GM18867 (cell line): ENCODE measurements at regions not wholly inside any gene's neighbourhood (a gene's known extent, or its start where the extent isn't known, plus 50 kb on each side); places are given as distances from the start of the nearest gene placed in this dataset.
"Not testable (repeated sequence)": the region's sequence is repeated elsewhere in the genome, so short reads cannot be mapped to it uniquely, and the experiment has no call there.

ENCODE experiments used
- ATAC-seq: cut with Tn5 transposase; IDR thresholded peaks from one replicate; pipeline ENCODE4 v1.9.1; 2021; ENCODE audit warnings: mild to moderate bottlenecking, moderate library complexity; ENCODE audit not compliant: unreplicated experiment

DNA sequence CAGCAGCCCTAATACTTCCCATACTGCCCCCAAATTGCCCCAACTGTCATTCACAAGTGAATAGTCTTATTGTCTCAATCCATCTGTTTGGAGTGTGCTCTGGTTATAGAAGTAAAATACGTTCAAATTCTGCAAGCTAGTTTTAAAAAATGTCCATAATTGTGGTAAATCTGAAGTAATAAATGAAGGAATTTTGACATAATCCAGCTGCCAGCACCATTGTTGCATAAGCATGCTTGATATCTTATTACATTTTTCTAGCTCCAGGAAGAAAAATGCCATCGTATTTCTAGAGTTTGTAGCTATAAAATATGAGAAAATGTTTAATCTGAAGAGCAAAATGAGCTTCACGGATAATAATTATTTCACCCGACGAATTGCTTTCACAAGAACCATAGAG is 664.7 kb downstream of the RFPL4B start:
- ATAC-seq = no peak

- ATAC-seq = no peak
Observed at GRCh38 chr6:113015249-113015648, 668.1 kb downstream of the RFPL4B start.

DNA sequence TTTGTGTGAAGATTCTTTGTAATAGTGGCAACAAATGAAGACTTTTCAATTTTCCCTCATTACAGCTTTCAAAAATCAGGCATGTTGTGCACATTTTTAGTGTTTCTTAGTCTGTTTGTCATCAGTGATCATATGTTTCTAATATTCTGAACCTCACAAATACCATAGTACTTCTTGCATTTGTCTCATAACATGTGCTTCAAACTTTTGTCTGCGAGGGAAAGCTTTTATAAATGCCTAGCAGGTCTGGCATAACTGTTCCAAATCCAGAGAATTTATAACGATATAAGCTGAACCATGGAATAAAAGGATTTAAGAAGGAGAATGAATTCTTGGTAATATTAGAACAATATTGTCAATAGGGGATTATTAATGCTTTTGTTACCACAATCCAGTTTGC is 670.2 kb downstream of the RFPL4B start:
- no peak for ATAC-seq

- ATAC-seq = no peak
Observed at GRCh38 chr6:113018351-113019151, 671.4 kb downstream of the RFPL4B start.

DNA sequence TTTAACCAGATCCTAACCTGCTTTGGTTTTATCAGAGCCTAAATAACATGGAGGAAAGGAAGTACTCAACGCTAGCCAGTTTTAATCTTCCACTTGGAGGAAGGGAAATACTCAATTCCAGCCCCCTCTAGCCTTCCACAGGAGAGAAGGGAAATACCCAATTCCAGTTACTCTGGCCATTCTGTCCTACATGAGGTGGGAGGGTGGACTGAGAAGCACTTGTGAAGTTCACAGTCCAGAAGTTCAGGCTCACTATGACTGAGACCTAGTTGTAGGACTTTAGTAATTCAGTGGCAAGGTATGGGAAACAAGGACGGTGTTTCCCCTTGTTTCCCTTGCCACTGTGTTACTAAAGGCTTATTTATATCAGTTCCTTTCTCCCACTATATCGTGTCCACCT is 672.0 kb downstream of the RFPL4B start:
- no peak for ATAC-seq

- no peak for ATAC-seq
Observed at GRCh38 chr6:113027780-113028179, 680.6 kb downstream of the RFPL4B start.

- not testable (repeated sequence) for ATAC-seq
Observed at GRCh38 chr6:113029161-113029560, 682.0 kb downstream of the RFPL4B start.

GRCh38 chr6:113031591-113032238 is 684.6 kb downstream of the RFPL4B start:
- ATAC-seq = no peak

- no peak for ATAC-seq
Observed at GRCh38 chr6:113039005-113039404, 691.9 kb downstream of the RFPL4B start.

DNA sequence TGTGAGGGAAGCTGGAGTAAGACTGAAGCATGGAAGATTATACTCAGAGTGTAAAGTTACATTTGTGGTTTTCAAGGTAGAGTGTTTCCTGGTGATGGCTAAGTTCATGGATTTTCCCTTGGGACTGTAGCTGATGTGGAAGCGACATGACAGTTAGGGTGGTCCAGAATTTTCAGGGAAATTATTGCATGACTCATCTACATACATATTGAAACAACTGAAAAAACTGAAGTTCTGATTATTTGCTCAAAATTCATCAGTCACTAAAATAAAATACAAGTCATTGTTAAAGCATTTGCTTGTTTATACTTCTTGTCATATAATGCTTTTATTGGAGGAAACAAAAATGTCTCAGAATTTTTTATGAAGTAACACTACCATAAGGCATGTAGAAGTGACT is 700.0 kb downstream of the RFPL4B start:
- ATAC-seq = no peak

DNA sequence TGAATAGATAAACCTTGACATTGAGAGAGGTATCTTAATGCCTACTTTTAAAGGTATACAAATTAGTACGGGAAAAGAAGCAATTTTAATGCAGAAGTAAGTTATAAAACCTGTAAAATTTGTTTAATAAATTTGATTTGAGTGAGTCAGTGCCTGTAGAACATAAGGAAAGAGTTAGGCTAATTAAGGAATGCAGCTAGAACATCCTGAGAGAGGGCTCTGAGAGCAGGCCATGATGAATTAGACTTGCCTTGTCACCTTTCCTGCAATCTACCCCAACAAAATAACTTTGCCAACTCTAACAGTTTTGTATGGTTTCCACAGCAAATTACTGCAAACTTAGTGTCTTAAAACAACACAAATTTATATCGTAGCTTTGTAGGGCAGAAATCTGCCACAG is 700.8 kb downstream of the RFPL4B start:
- ATAC-seq = no peak

DNA sequence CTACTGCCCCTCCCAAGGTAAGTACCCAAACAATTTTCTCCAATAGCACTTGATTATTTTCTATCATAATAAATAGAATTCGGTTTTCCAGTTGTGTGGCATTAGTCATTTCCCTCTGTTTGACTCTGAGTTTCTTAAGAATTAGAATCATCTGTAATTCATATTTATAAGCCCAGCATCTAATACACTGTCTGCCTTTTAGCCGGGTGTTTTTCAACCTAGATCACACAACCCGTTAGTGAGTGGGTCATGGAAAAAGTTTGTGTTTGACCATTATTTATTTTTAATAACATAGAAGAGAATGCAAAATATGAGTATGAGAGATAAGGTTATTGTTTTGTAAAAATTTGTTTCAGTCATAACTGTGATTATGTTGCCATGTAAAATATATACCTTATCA is 701.6 kb downstream of the RFPL4B start:
- ATAC-seq = no peak

- ATAC-seq = no peak
Observed at GRCh38 chr6:113049190-113049589, 702.1 kb downstream of the RFPL4B start.

DNA sequence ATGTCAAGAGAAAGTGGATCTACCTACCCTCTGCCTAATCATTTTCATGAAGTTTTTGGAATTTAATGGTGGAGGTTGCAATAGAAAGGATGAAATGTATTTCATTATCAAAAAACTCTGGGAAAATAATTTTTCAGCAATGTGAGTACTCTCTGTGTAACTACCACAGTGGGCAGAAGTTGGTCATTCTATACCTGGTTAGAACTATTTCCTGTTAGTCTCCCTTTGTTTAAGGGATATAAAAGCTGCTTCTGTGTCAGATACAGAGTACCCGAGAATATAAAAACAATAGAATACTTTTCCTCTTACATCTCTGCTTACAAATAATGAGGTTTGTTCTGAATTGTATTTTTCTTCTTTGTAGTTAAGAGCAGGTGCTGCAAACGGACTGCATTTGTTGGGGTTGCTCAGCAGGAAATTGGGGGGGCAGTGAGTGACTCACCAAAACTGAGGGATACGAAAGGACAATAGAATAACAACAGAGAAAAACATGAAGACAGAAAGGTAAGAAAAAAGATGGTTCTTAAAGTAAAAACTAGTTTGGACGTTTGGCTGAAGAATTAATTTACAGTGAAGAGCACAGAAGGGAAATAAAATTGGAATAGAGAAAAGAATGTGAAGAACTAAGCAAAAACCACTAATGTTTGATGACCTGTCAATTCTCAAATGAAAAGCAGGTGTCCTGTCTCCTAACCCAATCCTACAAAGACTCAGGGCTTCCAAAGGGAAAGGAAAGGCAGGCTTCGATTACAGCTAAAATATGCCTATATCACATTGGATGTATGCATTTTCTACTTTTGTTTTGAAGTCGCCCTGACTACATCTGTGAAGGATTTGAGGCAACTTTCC is 703.1 kb downstream of the RFPL4B start:
- no peak for ATAC-seq

DNA sequence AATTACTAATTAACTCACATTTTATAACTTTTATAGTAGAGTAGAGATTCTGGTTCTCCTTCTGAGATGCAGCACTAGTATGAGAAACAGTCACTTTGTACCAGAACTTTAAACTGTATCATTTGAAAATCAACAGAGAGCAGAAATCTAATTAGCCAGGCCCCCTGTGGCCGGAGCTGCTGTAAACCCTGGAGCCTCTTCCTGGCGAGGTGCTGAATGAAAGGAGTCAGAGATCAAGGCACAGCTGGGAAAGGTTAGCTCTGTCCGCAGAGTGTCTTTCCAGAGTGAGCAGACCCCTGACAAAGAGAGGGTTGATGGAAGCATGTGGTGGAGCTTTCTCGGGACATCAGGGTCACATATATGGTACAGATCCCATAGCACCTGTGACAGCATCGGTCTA is 703.8 kb downstream of the RFPL4B start:
- no peak for ATAC-seq

GRCh38 chr6:113052506-113052905 is 705.4 kb downstream of the RFPL4B start:
- ATAC-seq = no peak

DNA sequence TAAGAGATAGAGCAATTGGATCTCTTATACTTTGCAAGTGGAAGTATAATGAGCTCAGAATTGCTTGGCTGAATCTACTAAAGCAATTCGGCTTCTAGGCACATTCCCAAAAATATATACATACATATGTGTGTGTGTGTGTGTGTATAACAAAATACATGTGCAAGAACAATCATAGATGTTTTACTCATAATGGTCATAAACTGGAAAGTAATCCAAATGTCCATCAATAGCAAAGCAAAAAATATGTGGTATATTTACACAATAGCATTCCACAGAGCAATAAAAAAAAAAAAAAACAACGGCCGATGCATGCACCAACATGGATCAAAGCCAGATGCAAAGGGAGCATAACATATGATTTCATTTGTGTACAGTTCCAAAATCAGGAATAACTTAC is 707.9 kb downstream of the RFPL4B start:
- ATAC-seq = no peak

DNA sequence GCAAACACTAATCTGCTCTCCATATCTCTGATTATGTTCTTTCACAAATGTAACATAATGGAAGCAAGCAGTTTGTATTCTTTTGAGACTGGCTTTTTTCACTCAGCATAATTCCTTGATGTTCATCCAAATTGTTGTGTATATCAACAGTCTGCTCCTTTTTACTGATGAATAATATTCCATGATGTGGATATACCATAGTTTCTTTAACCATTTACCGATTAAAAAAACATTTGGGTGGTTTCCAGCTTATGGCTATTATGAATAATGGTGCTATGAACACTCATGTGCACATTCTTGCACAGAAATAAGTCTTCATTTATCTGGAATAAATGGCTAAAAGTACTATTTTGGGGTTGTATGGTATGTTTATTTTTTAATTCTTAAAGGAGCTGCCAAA is 708.9 kb downstream of the RFPL4B start:
- ATAC-seq = no peak

- no peak for ATAC-seq
Observed at GRCh38 chr6:113057567-113058053, 710.5 kb downstream of the RFPL4B start.

GRCh38 chr6:113060664-113061063 is 713.5 kb downstream of the RFPL4B start:
- ATAC-seq = no peak

DNA sequence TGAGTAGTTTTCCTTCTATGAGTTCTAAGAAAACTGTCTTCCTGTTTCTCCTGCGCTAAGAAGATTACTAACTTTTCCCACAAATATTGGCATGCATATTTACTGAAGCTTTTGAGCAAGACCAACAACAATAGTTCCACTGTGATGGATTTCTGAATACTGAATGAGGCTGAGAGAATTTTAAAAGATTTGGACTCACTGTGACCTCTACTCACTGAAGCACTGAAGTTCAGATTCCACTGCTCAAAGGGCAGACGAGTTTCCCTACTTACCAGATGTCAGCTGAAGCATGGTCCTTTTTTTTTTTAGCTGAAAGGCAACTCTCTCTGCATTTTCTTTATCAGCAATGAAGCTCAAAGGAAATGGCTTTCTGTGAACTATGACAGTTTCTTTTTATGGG is 718.5 kb downstream of the RFPL4B start:
- ATAC-seq = no peak
